HL-60 (cell line): ENCODE measurements at regions not wholly inside any gene's neighbourhood (a gene's known extent, or its start where the extent isn't known, plus 50 kb on each side); places are given as distances from the start of the nearest gene placed in this dataset.

Source experiments
- POLR2AphosphoS5 ChIP-seq: IDR thresholded peaks from 2 replicates; pipeline ENCODE4 v1.6.1; 2012; ENCODE audit warnings: low read depth
- TF ChIP-seq, protein P1 (sequence below): IDR thresholded peaks from one replicate; pipeline ENCODE4 v1.5.1; 2011; ENCODE audit warnings: low read length, control low read depth, inconsistent platforms; ENCODE audit not compliant: insufficient read depth

DNA sequence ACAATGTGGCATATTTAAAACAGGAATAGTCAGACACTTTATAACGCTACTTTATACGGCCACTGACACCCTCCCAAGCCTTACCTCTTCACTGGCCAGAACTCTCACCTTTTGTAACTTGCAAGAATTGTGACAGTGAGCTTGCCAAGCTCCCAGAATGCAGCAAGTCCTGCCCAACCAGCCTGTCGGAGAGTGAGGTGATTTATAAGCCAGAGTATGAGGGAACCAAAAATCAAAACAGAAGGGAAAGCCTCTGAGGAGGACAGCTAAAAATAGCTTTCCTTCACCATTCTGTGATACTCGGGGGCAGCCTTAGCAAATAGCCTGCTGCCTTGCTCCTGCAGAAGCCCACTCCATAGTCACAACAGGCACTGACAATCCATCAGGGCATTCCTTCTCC is 229.7 kb downstream of the FAM76B start:
- TF ChIP-seq, protein P1, sequence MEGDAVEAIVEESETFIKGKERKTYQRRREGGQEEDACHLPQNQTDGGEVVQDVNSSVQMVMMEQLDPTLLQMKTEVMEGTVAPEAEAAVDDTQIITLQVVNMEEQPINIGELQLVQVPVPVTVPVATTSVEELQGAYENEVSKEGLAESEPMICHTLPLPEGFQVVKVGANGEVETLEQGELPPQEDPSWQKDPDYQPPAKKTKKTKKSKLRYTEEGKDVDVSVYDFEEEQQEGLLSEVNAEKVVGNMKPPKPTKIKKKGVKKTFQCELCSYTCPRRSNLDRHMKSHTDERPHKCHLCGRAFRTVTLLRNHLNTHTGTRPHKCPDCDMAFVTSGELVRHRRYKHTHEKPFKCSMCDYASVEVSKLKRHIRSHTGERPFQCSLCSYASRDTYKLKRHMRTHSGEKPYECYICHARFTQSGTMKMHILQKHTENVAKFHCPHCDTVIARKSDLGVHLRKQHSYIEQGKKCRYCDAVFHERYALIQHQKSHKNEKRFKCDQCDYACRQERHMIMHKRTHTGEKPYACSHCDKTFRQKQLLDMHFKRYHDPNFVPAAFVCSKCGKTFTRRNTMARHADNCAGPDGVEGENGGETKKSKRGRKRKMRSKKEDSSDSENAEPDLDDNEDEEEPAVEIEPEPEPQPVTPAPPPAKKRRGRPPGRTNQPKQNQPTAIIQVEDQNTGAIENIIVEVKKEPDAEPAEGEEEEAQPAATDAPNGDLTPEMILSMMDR = no peak
- no peak for TF ChIP-seq POLR2AphosphoS5
